Brain pericyte (primary cell): ENCODE measurements at regions not wholly inside any gene's neighbourhood (a gene's known extent, or its start where the extent isn't known, plus 50 kb on each side); places are given as distances from the start of the nearest gene placed in this dataset.
A peak's percentile ranks its signal among the peaks of the same experiment; 100 is the strongest.
"Not testable (repeated sequence)": the region's sequence is repeated elsewhere in the genome, so short reads cannot be mapped to it uniquely, and the experiment has no call there.

Source experiments
- DNase-seq: peaks from one replicate; pipeline ENCODE4 v3.0.0-alpha.2; 2012; ENCODE audit warnings: low read depth, low spot score

DNA sequence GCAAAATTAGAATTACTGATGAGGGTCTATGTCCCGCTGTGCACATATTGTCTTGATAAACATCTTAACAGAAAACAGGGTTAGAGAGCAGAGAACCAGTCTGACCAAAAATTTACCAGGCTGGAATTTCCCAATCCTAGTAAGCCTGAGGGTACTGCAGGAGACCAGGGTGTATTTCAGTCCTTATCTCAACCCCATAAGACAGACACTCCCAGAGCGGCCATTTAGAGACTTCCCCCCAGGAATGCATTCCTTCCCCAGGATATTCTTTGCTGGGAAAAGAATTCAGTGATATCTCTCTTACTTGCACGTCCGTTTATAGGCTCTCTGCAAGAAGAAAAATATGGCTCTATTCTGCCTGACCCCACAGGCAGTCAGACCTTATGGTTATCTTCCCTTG lies 101.4 kb upstream of the FAM3C start:
- DNase-seq = not testable (repeated sequence)

GRCh38 chr7:121494516-121494915 lies 98.4 kb upstream of the FAM3C start:
- DNase-seq = no peak

DNA sequence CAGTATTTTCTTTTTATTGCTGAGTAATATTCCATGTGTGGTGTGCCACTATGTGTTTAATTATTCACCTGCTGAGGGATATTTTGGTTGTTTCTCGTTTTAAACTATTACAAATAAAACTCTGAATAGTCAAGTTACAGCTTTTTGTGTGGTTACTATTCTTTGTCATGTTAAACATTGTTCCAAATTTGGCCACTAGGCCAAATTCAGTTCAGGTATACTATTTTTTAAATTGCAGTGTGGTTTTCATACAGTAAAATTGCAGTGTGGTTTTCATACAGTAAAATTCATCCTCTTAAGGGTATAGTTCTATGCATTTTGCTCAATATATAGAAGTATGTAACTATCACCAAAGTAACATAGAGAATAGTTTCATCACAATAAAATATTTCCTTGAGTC lies 97.4 kb upstream of the FAM3C start:
- DNase-seq = no peak

DNA sequence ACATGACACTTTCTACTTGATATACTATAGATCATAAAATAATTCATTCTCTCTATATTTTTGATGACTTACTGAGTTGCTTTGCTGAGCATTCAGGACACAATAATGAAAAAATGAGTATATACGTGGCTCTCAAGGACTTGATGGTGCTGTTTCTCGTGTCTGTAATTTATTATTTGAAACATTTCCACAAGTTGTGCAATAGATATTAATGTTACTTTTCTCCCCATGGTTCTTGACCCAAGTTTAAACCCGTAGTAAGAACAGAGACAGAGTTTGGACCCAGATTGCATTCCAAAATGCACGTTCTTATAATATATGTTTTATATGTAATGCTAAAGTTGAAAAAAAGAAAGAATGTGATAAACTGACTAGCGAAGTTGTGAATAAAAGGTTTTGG lies 94.2 kb upstream of the FAM3C start:
- DNase-seq = peak; percentile 29

- no peak for DNase-seq
Measured at GRCh38 chr7:121489440-121489839, 93.3 kb upstream of the FAM3C start.

DNA sequence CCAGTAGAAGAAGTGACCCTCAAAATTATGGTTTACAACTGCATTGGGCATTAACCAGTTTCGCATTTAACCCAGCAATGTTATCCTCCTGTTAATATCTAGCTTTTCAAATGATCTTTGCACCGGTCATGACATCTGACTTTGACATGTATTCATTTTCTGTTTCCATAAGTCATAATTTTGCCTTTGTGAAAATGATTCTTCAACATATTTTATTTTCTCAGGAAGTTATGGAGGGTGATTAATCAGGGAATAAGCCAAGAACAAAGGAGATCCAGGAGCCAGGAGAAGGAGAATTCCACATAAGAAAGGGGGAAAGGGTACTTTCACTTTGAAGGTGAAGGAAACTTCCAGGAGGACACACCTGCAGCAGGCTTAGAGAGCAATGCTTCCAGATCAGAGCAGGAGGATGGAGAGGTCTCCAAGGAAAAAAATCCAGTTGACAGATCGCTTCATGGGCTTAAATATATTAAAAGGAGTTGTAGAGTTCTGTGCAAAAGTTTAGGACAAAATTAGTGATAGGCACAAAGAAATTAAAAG lies 92.1 kb upstream of the FAM3C start:
- no peak for DNase-seq

DNA sequence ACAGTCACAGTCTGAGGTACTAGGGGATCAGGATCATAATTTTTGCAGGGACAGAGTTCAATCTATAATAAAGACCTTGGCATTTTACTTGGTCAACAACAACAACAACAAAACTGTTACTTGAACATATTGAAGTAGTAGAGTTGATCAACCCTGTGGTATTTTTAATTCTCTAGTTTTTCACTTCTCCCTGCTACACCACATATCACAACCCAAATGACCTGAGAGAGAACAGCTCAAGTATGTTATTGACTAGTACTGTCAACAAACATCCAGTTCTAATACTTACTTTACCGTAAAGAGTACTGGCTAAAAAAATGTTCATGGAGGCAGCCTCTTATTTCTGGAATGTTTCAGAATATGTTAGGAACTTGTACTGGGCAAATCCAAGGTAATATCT lies 90.5 kb upstream of the FAM3C start:
- no peak for DNase-seq

DNA sequence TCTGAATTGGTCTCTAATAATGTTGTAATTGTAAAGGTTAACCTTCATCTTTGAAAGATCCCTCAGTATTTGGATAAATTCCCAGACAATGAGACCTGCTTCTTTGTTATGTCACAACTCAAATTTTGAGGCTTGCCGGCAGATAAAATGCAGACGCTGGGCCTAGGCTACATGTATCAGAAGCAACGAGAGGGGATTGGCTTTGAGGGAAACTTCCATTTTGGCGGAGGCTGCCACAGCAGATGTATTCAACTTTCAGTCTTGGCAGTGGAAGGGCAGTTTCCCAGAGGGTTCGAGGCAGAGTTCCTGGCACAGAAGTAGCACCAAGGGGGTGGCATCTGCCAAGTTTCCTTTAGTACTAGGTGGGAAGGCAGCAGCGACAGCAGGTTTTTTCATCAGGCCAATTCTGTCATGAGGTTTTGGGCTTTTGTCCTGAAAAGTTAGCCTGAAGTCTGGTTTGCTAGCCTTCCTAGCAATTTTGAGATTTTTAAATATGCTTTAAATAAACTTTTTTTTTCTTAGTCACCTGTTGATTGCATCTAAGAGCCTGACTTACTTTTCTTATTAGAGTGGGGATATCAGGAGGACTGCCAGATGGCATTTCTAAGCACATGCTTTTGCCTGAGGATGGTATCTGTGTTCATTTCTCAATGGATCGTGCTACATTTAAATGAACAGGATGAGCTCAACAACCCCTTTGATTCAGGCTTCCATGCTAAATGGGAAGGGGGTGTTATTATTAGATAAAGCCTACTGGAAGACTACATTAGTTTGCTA lies 89.5 kb upstream of the FAM3C start:
- DNase-seq = no peak

DNA sequence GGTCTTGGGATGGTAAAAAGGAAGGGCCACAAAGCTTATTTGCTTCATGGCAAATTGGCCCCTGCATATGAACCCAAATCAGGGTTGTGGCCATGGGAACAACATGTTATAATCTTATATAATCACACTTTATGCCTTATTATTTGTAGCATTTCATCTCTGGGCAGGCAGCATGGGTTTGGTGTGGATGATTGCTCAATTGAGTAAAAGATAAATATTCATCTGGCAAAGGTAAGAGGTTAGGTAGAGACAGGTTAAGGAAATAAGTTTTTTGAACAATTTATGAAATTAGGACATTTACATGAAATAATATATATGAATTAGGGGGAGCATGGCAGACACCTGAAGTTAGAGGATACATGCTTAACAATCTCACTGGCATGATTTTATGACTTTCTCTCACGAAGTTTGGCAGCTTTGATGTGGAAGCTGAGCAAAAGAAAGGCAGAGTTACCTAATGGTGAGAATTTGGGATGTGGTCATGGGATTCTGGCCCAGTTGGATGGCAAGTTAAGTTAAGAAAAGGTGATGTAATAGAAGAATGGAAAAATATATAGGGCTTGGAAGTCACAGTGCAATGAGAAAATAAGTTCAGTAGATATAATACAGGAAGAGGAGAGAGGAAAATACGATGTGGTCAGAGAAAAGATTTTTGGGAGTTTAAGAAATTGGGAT lies 88.1 kb upstream of the FAM3C start:
- DNase-seq = no peak

- no peak for DNase-seq
Measured at GRCh38 chr7:121480566-121481335, 84.6 kb upstream of the FAM3C start.

DNA sequence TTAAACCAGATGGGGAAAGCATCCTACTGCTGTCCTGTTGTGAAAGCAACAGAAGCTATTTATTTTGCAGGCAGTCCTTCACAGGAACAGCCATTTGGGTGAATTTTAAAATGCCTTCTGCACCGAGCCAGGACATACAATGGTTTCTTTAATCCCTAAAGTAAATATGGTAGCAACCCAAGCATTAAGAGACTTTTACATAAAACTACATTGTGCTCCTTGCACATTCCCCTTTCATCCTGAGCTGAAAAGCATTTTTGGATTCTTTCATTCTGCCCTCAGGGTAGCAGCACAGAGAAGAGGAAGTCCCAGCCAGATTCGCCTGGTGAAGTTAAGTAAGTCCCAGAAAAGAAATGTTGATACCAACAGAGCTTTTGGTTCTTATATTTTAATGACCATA lies 84.0 kb upstream of the FAM3C start:
- DNase-seq = no peak

DNA sequence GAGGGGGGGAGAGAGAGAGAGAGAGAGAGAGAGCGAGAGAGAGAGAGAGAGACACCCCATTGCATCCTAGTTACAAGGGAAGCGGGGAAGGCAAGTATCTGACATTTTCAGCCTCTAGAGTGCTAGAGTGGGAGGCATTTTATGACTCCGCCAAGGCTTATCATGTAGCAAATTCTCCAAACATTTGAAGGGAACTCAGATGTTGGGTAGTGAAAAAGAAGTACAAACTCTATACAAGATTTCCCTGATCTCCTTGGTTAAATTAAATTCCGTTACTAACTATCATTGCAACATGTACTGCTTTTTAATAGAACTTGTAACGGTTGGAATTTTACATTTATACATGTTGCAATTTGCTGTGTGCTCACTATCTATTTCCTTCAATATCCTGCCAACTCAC lies 83.4 kb upstream of the FAM3C start:
- DNase-seq = no peak

DNA sequence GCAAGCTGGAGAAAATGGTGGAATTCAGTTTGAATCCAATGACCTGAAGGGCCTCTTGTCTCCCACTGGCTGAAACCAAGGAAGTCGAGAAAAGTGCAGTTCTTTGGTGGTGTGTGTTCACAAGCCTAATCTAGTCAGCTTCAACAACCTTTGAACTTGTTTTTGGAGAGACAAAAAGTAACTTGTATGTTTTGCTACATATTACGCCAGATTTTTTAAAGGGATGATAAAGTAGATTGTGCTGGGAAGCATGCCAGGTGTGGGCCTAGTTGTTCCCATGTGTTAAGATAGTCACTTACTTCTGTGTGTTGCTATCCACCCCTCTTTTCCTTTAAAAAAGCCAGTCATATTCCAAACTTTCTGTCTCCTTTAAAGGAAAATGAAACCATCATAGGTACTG lies 79.7 kb upstream of the FAM3C start:
- no peak for DNase-seq

DNA sequence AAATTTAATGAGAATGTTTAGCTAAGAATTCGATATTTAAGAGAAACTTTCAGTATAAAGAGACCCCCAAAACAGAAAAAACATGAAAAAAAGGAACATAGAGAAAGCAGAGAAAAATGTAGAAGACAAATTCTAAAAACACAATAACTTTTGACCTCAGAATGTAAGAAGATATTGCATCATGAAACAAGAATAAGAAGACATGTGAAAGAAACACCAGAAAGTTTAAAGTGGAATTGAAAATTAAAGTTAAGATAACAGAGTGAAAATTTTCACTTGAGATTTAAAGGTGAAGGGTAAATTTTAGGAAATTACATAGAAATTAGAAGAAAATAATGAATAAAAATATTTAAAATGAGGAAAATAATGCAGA lies 78.2 kb upstream of the FAM3C start:
- no peak for DNase-seq

- no peak for DNase-seq
Measured at GRCh38 chr7:121473645-121474300, 77.7 kb upstream of the FAM3C start.

DNA sequence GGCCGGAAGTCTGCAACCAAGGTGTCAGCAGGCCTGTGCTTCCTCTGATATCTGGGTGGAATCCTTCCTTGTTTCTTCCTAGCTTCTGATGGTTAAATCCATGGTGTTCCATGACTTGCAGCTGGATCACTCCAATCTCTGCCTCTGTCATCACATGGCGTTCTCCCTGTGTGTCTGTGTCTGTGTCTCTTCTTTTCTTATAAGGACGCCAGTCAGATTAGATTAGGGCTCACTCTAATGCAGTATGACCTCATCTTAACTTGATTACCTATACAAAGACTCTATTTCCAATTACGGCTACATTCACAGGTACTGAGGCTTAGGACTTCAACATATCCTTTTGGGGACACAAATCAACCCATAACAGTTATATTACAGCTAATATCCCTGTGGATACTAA lies 70.3 kb upstream of the FAM3C start:
- DNase-seq = no peak

GRCh38 chr7:121459148-121459547 lies 63.0 kb upstream of the FAM3C start:
- no peak for DNase-seq

GRCh38 chr7:121456785-121457359 lies 60.8 kb upstream of the FAM3C start:
- DNase-seq = no peak

DNA sequence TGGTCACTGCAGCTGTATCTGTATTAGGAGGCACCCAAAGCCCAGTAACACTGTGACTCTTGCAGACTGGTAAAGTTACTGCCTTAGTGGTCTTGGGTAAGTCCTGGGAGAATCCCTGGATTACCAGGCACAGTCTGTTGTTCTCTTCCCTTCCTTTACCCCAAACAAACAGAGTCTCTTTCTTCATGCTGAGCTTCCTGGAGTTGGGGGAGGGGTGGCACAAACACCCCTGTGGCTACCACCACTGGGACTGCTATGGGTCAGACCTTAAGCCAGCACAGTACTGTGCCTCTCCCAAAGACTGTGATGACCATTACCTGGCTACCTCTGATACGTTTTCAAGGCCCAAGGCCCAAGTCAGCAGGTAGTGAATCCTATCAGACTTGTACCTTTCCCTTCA lies 59.9 kb upstream of the FAM3C start:
- no peak for DNase-seq

GRCh38 chr7:121452389-121452788 lies 56.3 kb upstream of the FAM3C start:
- DNase-seq = no peak

GRCh38 chr7:121451367-121452094 lies 55.4 kb upstream of the FAM3C start:
- no peak for DNase-seq
